Prostate gland (tissue), 2 donors: ENCODE measurements at regions not wholly inside any gene's neighbourhood (a gene's known extent, or its start where the extent isn't known, plus 50 kb on each side); places are given as distances from the start of the nearest gene placed in this dataset.

Experiments used
- POLR2A ChIP-seq: fragments of 450-650 bp; IDR thresholded peaks from one replicate; pipeline ENCODE4 v1.6.1; 2016; ENCODE audit warnings: antibody characterized with exemption, mild to moderate bottlenecking
- POLR2AphosphoS5 ChIP-seq: sonication (generic); formaldehyde crosslinking; IDR thresholded peaks from one replicate; pipeline ENCODE4 v1.6.1; 2017; ENCODE audit warnings: antibody characterized with exemption
- TF ChIP-seq, protein P1 (sequence below), 4 experiments: fragments of 200-600 bp in 2 of 4; fragments of 450-650 bp in 2 of 4; sonication (generic) in 2 of 4; IDR thresholded peaks; 1 replicate in 3 of 4; 2 replicates in 1 of 4; pipeline ENCODE4 v1.5.1; 2016 to 2019; ENCODE audit warnings: antibody characterized with exemption in 4 of 4, mild to moderate bottlenecking in 2 of 4, moderate library complexity in 2 of 4

DNA sequence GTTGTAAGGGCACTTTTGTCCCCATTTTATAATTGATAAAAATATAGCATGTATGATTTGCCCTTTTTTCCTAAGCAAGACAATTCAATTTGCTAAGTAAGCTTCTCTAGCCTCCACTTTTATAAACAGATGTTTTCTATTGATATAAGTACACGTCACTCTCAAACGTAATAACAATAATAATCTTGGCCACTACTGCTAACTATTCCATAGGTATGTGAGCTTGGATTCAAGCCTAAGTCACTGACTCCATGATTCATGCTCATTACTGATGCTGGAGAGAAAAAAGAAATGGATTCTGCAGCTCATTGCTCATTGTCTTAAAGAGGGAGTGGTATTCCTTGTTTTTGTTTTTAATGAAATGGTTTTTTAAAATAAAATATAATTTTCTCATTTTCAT lies 661.0 kb downstream of the GALC start:
- no peak for TF ChIP-seq POLR2A
- no peak for TF ChIP-seq POLR2AphosphoS5
- TF ChIP-seq, protein P1, sequence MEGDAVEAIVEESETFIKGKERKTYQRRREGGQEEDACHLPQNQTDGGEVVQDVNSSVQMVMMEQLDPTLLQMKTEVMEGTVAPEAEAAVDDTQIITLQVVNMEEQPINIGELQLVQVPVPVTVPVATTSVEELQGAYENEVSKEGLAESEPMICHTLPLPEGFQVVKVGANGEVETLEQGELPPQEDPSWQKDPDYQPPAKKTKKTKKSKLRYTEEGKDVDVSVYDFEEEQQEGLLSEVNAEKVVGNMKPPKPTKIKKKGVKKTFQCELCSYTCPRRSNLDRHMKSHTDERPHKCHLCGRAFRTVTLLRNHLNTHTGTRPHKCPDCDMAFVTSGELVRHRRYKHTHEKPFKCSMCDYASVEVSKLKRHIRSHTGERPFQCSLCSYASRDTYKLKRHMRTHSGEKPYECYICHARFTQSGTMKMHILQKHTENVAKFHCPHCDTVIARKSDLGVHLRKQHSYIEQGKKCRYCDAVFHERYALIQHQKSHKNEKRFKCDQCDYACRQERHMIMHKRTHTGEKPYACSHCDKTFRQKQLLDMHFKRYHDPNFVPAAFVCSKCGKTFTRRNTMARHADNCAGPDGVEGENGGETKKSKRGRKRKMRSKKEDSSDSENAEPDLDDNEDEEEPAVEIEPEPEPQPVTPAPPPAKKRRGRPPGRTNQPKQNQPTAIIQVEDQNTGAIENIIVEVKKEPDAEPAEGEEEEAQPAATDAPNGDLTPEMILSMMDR (IDR thresholded peaks at IDR 0.05): no peak
